OCI-LY7 (cell line): ENCODE measurements at regions not wholly inside any gene's neighbourhood (a gene's known extent, or its start where the extent isn't known, plus 50 kb on each side); places are given as distances from the start of the nearest gene placed in this dataset.

Source experiments
- BruUV-seq: library from RNA; stranded (reverse); fragments of 400-500 nt; replicated peaks from 2 replicates; lab custom pipeline; 2021; lab: Mats Ljungman, UMichigan
- CTCF ChIA-PET: fragments of 300-600 bp; sonication (Branson Sonifier 250); formaldehyde crosslinking; loops from one replicate; lab custom pipeline; 2022; ENCODE audit warnings: antibody characterized with exemption; ENCODE audit not compliant: unreplicated experiment; lab: Charles Lee
- POLR2A ChIA-PET: fragments of 300-600 bp; sonication (Branson Sonifier 250); formaldehyde crosslinking; loops from one replicate; lab custom pipeline; 2022; ENCODE audit warnings: antibody characterized with exemption; lab: Charles Lee
- DNase-seq: peaks from one replicate; pipeline ENCODE4 v3.0.0-alpha.2; 2015; ENCODE audit warnings: low spot score
- H2AFZ ChIP-seq: fragments of 200-600 bp; sonication (generic), shearing (Covaris generic); 2 replicates; pipeline ENCODE4 v1.6.1; 2014; ENCODE audit warnings: mild to moderate bottlenecking, antibody characterized with exemption, low read length, moderate library complexity
- H3K27ac ChIP-seq: fragments of 200-600 bp; sonication (generic); 2 replicates; pipeline ENCODE4 v1.5.1; 2014; ENCODE audit warnings: mixed run types, low read depth, mild to moderate bottlenecking, moderate library complexity, low read length, inconsistent platforms; ENCODE audit not compliant: poor library complexity, severe bottlenecking
- H3K36me3 ChIP-seq: fragments of 200-600 bp; sonication (generic); 2 replicates; pipeline ENCODE4 v1.6.1; 2014; ENCODE audit warnings: mild to moderate bottlenecking, antibody characterized with exemption, low read length, moderate library complexity, mixed read lengths; ENCODE audit not compliant: insufficient read depth
- H3K4me1 ChIP-seq: fragments of 200-600 bp; sonication (generic); 2 replicates; pipeline ENCODE4 v1.5.1; 2014; ENCODE audit warnings: mild to moderate bottlenecking, low read length; ENCODE audit not compliant: insufficient read depth, poor library complexity, severe bottlenecking
- H3K4me2 ChIP-seq: fragments of 200-600 bp; sonication (generic); 2 replicates; pipeline ENCODE4 v1.6.1; 2014; ENCODE audit warnings: mild to moderate bottlenecking, low read length
- H3K4me3 ChIP-seq: fragments of 200-600 bp; sonication (generic); 2 replicates; pipeline ENCODE4 v1.5.1; 2014; ENCODE audit warnings: mild to moderate bottlenecking, low read depth, low read length; ENCODE audit not compliant: poor library complexity, severe bottlenecking
- H3K79me2 ChIP-seq: fragments of 200-600 bp; sonication (generic); 2 replicates; pipeline ENCODE4 v1.6.1; 2016; ENCODE audit warnings: low read depth, mild to moderate bottlenecking, low read length, moderate library complexity, mixed read lengths; ENCODE audit not compliant: insufficient read depth
- H3K9me2 ChIP-seq: fragments of 200-600 bp; sonication (generic); 2 replicates; pipeline ENCODE4 v1.6.1; 2016; ENCODE audit warnings: mild to moderate bottlenecking, low read length, mixed read lengths; ENCODE audit not compliant: insufficient read depth
- H3K9me3 ChIP-seq: fragments of 200-600 bp; sonication (generic); 2 replicates; pipeline ENCODE4 v1.6.1; 2014; ENCODE audit warnings: mild to moderate bottlenecking, mixed run types, low read length, mixed read lengths
- H4K20me1 ChIP-seq: fragments of 200-600 bp; sonication (generic); 2 replicates; pipeline ENCODE4 v1.6.1; 2014; ENCODE audit warnings: mild to moderate bottlenecking, antibody characterized with exemption, low read length, moderate library complexity, mixed read lengths; ENCODE audit not compliant: insufficient read depth
- CTCF ChIP-seq: fragments of 200-600 bp; sonication (generic); conservative IDR thresholded peaks from 2 replicates; pipeline ENCODE4 v1.5.1; 2014; ENCODE audit warnings: mild to moderate bottlenecking, antibody characterized with exemption, low read length, moderate library complexity, mixed read lengths
- EZH2phosphoT487 ChIP-seq: fragments of 200-600 bp; sonication (generic); IDR thresholded peaks from 2 replicates; pipeline ENCODE4 v1.6.1; 2018; ENCODE audit warnings: low read depth, borderline replicate concordance, mild to moderate bottlenecking, mixed run types, antibody characterized with exemption, low read length, moderate library complexity, mixed read lengths
- intact Hi-C: fragments of 100-400 bp; cut with micrococcal nuclease; formaldehyde crosslinking; loops from one replicate; pipeline ENCODE4 v1.10.0; 2022; ENCODE audit not compliant: unreplicated experiment

DNA sequence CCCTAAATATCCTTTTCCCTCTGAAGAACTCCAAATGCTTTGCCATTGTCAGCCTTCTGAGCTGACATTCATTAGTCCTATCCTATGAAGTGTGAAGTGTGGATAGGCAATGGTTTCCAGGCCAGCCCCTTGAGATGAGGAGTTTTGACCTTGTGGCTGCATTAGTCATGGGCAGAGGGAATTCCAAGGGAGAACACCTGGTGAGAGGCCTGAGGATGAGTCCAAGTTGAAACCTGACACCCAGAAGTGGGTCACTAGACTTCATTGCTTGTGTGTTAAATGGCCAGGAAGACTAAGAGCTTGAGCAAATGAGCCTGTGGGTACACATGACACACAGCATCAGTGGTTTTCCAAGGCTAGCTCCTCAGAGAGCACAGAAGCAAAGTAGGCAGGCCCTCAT, 260.8 kb downstream of the SKAP2 start:
- H3K9me3 ChIP-seq: no peaks in the 10 kb centered on the region
- no peak overlapping the region for H3K4me3 ChIP-seq
- H3K27ac ChIP-seq: no peak overlapping the region
- H4K20me1 ChIP-seq: no peaks in the 10 kb centered on the region
- no TSS peak for BruUV-seq
- no peak for DNase-seq
- no peaks in the 10 kb centered on the region for H3K79me2 ChIP-seq
- H2AFZ ChIP-seq: no peak overlapping the region
- TF ChIP-seq CTCF (no peak), EZH2phosphoT487 (no peak)
- ChIA-PET CTCF (no interaction called here), POLR2A (no interaction called here)
- no peaks in the 10 kb centered on the region for H3K4me1 ChIP-seq
- H3K9me2 ChIP-seq: peaks cover 8% of the 10 kb centered on the region; the same call in 1 of the 2 replicates
- H3K4me2 ChIP-seq: no peak overlapping the region
- intact Hi-C loops: no loop called here
- no peaks in the 10 kb centered on the region for H3K36me3 ChIP-seq

- Histone ChIP-seq H4K20me1 (no peaks in the 10 kb centered on the region), H3K4me1 (no peaks in the 10 kb centered on the region), H3K4me3 (no peak overlapping the region), H3K9me3 (no peaks in the 10 kb centered on the region), H3K4me2 (no peak overlapping the region), H3K27ac (no peak overlapping the region), H2AFZ (no peak overlapping the region), H3K79me2 (no peaks in the 10 kb centered on the region), H3K9me2 (peaks cover 8% of the 10 kb centered on the region; the same call in 1 of the 2 replicates), H3K36me3 (no peaks in the 10 kb centered on the region)
- no peak for DNase-seq
- intact Hi-C loops: no loop called here
- TF ChIP-seq EZH2phosphoT487: no peak
- TF ChIP-seq CTCF: no peak
- no TSS peak for BruUV-seq
- ChIA-PET CTCF (no interaction called here), POLR2A (no interaction called here)
Measured at GRCh38 chr7:26608402-26608801, 256.0 kb downstream of the SKAP2 start.

GRCh38 chr7:26609082-26609481, 255.3 kb downstream of the SKAP2 start:
- Histone ChIP-seq H3K9me3 (no peaks in the 10 kb centered on the region), H3K27ac (no peak overlapping the region), H3K4me2 (no peak overlapping the region), H3K4me1 (no peaks in the 10 kb centered on the region), H2AFZ (no peak overlapping the region), H4K20me1 (no peaks in the 10 kb centered on the region), H3K4me3 (no peak overlapping the region), H3K9me2 (peaks cover 8% of the 10 kb centered on the region; the same call in 1 of the 2 replicates), H3K36me3 (no peaks in the 10 kb centered on the region), H3K79me2 (no peaks in the 10 kb centered on the region)
- intact Hi-C loops: no loop called here
- ChIA-PET POLR2A (interaction anchor here (0.6 kb wide), 1 partner anchor 39 kb away, joined by 3 read pairs; no protein-coding TSS in a partner anchor), CTCF (no interaction called here)
- no TSS peak for BruUV-seq
- no peak for TF ChIP-seq EZH2phosphoT487
- no peak for TF ChIP-seq CTCF
- DNase-seq: no peak
